Activated naive CD4-positive, alpha-beta T cell (primary cell): ENCODE measurements at regions not wholly inside any gene's neighbourhood (a gene's known extent, or its start where the extent isn't known, plus 50 kb on each side); places are given as distances from the start of the nearest gene placed in this dataset.

Experiments
- DNase-seq, 4 experiments: peaks; one replicate each; lab custom pipeline; 2025; lab: John Stamatoyannopoulos, UW

DNA sequence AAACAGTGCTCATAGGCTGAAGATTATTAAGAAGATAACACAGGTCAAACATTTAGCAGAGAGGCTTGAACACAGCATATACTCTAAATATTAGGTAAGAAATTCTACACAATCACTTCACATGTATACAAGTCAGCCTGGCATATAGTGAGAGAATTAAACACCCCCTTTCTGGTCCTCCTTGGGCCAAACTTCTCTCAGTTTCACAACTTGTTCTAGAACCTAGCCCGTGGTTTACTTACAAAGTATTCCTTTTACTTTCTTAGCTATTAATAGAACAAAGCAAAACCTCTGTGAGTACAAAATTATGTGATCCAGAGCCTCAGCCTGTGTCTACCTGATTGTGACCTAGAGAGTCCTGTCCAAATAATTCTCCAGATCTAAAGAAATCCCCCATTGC, 562.8 kb downstream of the TNS1 start:
- no peak for DNase-seq

DNA sequence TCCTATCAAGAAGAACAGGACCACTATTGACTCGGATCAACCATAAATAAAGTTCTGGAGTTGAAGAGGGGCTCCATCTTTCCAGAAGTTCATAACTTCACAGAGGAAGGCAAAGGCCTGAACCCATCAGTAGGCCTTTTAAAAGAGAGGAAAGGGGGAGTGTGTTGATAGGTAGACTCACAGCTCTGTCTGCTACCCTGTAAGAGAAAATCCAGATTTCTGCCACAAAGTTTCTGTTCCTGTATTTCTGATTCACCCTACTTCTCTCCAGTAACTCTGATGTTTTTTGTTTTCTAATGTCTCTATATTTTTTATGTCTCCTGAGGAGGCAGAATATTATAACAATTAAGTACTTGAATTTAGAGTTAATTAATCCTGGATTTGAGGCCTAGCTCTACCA, 564.0 kb downstream of the TNS1 start:
- DNase-seq = no peak

DNA sequence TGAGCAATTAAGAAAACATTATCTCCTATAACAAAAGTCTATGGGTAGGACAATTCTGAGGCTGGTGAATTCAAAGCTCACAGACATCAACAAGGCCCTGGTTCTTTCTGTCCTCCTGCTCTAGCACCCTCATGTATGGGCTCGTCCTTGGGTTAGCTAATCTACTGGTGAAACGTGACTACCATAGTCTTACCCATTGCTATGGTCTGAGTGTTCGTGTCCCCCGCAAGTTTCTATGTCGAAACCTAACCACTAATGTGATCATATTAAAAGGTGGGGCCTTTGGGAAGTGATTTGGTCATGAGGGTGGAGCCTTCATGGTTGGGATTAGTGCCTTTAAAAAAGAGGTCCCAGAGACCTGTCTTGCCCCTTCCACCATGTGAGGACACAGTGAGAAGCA, 564.7 kb downstream of the TNS1 start:
- DNase-seq = no peak

DNA sequence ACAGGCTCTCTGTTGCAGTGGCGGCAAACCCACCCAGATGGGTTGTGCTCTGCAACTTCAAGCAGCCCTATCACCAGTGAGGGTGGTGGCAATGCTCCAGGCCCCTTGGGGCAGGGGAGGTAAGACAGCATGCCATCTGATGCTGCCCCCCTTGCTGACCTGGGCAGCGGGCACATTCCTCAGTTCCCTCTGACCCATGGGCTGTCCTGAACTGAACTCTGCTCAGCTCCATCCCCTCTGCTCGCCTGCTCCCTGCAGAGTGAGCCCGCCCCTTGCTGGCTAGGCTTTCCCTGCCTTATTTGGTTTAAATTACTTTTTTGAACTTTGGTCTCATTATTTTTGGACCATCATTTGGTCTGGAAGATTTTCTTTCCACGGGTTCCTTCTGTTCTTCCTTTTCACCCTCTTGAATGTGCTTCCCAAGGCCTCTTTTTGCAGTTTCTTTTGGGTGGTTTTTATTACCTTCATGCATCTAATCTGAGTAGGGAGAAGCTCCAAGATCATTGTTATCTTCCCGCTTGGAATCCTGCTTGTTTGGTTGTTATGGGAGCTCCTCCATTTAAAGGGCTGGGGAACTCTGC, 565.4 kb downstream of the TNS1 start:
- no peak for DNase-seq

DNA sequence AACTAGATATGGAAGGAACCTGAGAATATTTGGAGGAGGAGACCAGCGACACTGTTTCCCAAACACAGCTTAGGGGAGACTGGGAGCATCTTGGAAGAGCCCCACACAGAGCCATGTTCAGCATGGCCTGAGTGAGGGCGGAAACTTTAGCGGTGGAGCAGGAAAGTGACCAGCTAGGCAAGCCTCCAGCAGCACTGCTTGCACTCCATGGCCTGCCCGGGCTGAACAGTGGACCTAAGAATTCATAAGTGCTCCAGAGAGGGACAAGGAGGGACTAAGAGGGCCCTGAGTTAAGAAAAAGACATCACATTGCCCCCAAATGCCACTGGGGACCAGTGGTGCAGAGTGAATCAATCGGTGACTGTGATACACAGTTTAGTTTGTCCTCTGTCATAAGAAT, 566.4 kb downstream of the TNS1 start:
- no peak for DNase-seq

DNA sequence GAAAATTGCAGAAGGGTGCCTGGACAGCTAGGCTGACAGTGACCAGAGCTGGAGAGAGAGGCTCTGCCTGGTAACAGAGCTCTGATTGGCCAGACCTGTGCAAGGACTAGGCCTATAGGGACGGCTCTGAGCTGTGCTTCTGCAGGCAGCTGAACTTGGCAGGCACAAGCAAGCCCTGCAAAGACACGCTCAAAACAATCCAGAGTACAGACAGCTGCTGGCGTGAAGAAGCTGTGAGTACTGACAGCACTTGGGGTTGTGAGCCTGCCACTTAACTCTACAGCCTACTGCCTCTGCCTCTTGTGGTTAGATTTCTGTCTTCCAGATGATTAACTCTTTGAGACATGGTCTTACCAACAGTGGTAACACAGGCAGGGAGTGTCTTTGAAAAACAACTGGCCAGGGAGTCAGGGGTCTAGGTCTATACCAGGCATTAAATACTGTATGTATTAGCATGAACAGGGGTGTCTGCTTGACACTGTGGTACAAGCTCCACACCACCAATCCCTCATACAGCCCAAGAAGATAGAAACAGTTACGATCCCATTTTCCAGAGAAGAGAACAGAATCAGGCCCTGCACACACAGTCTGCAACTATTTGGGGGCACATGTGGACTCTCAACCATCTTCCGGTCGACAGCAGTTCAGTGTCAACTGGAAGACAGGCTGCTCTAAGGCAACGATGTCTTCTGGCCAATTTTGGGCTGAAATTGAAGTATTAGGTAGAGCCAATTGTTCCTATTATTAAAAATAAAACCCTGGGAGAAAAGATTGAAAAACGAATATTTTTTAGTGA, 568.4 kb downstream of the TNS1 start:
- DNase-seq = no peak

DNA sequence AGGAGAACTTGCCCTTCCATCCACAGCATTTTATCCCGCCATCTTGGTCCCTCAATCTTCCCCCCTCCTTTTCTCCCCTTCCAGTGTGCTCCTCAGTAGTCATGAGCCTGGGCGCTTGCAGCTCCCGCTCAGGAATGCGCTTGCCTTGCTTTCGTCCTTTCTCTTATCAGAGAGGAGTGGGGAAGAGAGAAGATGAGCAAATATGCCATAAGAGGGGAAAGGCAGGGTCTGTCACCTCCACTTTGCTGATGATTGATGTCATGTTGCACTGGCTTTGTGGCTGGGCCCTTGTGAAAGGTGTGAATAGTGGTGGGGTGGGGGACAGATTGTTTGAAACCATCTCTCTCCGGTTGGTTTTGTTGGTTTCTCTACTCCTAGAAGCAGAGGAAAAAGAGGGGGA, 569.3 kb downstream of the TNS1 start:
- DNase-seq = no peak

DNA sequence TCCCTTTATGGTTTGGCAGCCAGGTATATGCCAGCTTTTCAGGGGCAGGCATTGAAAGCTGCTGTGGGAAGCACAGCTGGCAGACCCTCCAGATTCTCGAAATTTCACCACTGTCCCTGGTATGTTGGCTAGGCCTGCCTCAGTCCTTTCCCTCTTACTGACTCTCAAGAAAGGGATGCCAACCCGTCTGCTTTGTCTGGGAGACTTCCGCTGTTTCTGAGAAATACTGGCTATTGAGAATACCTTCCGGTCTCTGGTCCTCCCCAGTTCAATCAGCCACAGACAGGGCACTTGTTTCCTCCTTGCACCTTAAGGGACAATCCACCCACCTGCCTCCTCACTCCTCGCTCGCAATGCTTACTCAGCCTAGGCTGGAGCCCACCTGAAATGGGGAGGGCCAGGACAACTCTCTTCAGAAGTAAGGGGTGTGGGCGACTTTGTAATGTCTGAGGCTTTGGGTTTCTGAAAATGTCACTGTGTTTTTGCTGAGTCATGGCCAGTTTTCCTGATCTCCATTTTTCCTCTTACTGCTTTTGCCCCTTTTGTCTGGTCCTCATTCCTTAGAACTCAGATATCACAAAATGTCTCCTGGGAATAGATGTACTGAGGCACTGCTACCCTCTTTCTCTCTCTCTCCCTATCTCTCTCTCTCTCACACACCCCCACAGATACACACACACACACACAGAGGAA, 571.1 kb downstream of the TNS1 start:
- no peak for DNase-seq

DNA sequence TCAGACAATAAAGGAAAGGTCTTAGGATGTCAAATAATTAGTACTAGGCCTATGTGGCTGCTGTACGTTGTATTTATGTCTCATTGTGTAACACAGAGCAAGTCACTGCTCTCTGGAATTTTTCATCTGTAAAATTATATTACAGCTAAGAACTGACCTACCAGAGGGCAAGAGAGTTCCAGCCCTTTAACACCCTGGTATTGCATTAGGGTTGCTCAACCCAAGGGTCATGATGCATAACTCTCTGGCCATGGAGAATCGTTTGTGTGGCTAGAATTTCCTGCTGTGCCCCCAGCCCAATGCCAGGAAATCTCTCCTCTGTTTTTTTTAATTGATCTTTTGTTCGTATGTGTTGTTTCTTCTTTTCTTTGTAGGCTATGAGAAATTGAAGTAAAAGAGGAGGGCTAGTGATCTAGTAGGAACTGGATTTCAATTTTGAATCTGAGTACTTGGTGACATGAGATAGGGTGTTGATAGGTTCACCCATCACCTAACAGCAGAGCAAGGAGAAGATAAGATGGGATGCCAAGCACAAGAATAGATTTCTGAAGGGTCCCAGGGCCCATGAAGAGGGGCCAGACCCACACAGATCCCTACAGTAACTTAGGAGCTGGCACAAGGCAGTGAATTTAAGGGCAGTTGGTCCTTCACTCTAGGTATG, 571.2 kb upstream of the TNP1 start:
- no peak for DNase-seq

DNA sequence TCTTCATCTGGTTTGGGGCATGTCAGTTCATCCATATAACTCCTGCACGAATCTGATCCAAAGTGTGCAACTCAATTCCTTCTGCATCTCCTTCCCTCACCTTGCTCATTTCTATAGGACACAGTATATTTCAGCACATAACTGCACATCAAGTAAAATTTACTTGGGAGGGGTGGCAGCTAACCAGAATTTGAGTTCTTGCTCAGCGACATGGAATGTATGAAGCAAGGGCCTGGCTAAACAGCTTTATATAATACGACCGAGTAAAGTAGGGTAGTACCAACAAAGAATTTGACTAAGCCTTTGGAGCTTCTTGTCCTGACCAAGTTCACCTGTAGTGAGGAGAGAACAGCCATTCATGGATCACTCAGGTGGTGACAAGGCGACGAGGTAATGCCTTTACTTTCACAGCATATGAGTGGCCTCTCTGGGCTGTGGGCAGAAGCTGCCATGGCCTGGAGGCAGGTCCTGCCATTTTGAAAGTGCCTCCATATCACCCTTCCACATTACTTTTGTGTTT, 570.2 kb upstream of the TNP1 start:
- DNase-seq = no peak

DNA sequence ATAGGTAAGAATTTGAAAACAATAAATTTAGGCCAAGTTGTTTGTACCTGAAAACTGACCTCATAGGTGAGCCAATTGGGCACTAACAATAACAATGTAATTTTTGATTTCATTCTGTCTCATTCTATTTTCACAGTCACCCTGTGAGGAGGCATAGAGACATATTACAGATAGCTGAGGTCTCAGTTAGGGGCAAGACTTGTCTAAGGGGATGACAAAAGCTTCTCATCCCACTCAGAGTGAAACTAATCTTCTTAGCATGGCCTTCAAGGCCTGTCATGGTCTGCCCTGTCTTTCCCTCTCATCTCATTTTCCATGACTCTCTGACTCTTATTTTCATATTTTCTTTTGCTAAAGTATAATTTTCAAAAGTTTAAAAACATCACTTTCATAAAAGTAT, 562.0 kb upstream of the TNP1 start:
- no peak for DNase-seq

DNA sequence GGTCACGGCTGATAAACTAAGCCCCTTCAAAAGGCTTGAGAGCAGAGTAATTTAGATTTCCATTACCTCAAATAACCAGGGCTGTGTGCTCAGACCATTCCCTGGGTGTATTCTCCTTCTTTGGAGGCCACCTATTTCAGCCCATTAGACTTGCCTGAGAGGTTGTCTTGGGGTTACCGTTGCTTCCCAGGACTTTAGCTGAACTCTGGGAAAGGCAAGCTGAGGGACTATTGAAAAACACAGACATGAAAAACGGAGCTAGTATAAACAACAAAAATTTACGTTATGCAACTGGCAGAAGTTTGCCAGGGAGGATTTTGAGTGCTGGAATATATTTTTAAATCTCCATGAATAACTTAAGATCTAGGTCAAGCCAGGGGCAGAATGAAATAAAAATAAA, 561.0 kb upstream of the TNP1 start:
- no peak for DNase-seq

DNA sequence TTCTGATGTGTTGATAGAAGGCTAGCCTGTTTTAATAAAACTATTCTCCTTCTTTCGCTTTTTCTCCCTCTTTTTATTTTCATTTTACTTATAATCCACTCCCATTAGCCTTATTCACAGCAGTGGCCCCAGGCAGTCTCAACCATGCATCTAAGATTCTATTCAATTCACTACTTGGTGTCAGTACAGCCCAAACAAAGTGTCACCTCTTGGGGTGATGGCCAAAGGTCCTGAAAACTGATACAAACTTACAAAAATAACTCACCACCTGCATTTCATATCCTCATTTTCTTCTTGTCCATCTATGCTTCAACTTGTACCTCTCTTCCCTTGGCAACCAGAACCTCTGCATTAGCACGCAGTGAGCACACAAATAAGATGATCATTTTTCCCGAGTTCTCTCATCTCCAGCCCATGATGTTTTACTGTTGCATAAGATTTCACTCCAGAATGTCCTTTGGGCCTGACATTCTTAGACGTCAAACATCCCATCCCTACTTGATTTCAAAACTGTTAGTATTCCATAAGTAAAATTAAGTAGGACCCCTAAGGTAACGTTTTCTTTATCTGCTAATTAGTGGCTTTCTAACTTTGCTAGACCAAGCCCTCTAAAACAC, 559.3 kb upstream of the TNP1 start:
- DNase-seq = no peak

DNA sequence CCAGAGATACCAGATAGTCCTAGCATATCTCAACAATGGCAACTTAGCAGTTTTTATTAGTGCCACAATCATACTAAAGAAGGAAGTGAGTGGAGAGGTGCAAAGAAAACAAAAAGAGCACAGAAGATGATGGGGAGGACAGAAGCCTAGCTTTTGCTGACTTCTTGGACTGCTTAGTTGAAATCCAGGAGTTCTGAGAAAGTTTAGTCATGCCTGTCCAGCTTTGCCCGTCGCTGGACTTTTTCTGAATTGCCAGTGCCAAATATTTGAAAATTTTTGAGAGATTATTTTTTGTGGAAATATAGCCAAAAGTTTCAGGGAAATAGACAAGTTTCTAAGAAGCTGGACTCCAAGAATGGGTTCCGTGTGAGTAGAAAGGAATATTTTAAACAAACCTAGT, 558.7 kb upstream of the TNP1 start:
- DNase-seq = no peak

DNA sequence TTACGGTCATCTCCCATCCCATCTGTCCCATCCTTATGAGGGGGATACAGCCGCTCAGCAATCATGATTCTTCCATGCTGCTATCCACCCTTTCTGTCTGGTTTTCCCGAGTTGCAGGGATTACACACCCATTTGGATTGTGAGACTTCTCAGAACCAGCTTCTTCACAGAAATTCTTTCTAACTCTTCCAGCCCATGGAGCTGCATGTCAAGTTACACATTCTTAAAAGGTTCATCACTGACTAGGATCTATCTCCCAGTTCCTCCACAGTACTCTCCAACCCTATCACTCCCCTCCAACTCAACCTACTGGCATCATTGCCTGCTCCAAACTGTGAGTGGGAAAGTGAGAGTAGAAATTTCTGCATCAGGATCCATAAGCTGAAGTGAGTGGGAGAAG, 558.2 kb upstream of the TNP1 start:
- DNase-seq = no peak

DNA sequence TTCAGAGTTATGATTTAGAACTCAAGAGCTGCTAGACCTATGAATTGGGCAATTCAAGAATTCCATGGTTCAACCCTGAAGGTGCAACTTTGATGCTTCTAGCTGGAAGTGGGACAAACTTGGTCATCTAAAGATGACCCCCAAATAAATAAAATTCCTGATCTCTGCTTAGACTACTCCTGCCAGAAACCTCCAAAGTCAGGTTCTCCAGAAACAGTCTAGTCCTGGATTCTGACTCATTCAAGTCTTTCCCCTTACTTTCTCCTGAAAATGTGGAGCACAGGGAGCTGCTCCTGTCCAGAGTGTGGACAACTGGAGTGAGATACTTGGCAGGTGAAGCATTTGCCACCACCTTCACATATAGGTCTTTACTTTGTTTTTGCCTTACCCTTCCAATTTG, 557.7 kb upstream of the TNP1 start:
- no peak for DNase-seq

DNA sequence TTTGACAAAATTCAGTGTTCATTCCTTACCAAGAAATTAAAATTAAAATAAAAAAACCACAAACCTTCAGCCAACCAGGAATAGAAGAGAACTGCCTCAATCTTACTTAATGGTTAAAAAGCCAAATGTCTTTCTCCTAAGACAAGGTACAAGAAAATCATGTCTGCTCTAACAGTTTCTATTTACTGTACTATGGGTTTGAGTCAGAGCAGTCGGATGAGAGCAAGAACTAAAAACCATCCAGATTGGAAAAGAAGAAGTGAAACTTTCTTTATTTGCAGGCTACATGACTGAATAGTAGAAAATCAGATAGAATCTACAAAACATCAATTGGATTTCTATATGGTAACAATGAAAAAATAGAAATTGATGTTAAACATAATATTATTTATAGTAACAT, 555.5 kb upstream of the TNP1 start:
- no peak for DNase-seq

DNA sequence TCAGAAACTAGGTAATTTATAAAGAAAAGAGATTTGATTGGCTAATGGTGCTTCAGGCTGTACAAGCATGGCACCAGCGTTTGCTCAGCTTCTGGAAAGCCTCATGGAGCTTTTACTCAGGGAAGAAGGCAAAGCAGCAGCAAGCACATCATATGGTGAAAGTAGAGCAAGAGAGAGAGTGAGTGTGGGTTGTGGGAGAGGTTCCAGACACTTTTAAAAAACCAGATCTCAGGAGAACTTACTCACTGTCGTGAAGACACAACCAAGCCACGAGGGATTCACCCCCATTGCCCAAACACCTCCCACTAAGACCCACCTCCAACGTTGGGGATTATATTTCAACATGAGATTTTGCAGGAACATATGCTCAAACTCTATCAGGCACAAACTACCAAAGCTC, 554.6 kb upstream of the TNP1 start:
- DNase-seq = no peak

DNA sequence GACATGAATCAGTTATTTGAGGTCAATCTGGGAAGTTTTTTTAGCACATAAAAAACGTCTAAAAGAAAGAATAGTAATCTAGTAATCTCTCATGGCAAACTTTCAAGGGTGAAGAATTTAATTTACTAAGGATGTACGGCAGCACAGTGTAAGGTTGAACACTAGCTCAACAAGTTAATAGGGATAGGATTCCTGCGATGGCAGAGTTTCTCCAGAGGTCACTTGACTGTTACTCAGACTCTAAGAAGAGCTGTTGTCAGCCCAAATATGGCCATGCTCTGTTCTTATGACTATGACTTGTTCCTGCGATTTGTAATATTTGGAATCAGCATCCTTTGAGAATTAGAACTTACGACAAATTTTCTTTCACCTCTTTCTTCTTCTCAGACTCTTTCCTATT, 553.3 kb upstream of the TNP1 start:
- no peak for DNase-seq

DNA sequence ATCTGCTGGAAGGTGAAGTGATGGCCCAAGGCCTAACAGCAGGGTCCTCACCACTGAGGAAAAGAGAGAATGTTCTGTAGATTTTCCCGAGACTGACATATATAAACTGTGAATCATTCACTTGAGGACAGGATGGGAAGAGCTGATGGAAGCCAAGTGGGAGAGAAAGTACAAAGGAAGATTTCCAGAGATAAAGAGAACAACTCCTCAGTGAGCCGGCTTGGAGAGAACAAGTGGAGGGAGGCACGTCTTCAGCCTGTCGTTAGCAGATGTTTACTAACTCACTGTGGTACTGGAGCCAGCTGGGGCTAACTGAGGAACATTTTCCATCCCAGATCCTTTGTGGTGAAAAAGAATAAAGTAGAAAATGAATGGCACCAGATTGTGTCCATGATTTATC, 552.9 kb upstream of the TNP1 start:
- DNase-seq = no peak

DNA sequence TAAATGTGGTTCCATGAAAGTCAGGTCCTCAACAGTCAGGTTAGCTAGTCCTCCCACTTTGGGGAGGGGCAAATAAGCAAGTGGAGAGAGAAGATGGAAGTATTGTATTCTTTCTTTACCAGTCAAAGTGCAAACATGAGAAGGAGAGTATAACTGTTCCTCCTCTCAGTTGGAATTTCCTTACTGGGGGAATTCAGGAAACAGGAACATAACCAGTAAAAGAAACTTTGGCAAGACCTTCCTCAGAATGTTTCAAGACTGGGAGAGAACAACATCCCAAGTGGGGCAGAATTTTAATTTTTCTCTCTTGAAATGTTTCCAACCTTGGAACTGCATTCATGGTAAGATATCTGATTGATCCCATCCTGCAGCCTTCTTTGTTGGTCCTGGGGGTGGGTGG, 552.4 kb upstream of the TNP1 start:
- no peak for DNase-seq

DNA sequence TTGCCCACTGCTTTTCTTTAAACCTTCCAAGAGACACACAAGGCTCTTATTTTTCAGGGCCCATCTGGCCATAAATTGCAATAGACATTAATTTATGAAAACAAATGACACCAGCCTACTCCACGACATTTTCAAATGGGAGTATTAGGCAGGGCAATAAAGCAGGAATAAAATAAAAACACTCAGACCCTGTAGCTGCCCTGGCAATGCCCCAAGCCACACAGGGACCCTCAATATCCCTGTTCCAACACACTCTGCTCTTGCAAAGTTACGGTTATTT, 550.8 kb upstream of the TNP1 start:
- no peak for DNase-seq
